ENCODE measurements at regions not wholly inside any gene's neighbourhood (a gene's known extent, or its start where the extent isn't known, plus 50 kb on each side); places are given as distances from the start of the nearest gene placed in this dataset.

- intact Hi-C loops (cut with micrococcal nuclease), result no loop called here
- no peaks in the 10 kb centered on the region for H3K9me3 ChIP-seq (ENCODE audit: control insufficient read depth, insufficient read depth, low read length)
- DNase-seq, result no peak
- H3K23ac ChIP-seq (ENCODE audit: low read depth, low read length), result peak overlapping the region; percentile 29; the same call in 1 of the 2 replicates
- dilution Hi-C loops (cut with HindIII; ENCODE audit: low sequenced_read_pairs, unreplicated experiment), result no loop called here
- peaks cover 41% of the 10 kb centered on the region for H3K4me1 ChIP-seq (ENCODE audit: control insufficient read depth, insufficient read depth, low read length)
- H2AK5ac ChIP-seq (ENCODE audit: low read depth, low read length), result peak overlapping the region; percentile 92
- in situ Hi-C loops (cut with MboI; ENCODE audit: low sequenced_read_pairs), result no loop called here
- no peak overlapping the region for H3K9ac ChIP-seq (ENCODE audit: low read depth, low read length)
- no peak overlapping the region for H2BK5ac ChIP-seq (ENCODE audit: low read depth, low read length, poor library complexity, severe bottlenecking)
- H2AK9ac ChIP-seq (replicated peaks; ENCODE audit: low read depth, low read length, poor library complexity), result no peak overlapping the region
- 0 out of 4 replicates have a peak, but pooled peaks cover 0 to 5% of the 10 kb centered on the region in 2 experiments for H3K79me1 ChIP-seq (ENCODE audit: low read depth in 1 of 2, low read length in 2 of 2)
- peak overlapping the region; percentile 86; the same call in 1 of the 2 replicates for H3K27ac ChIP-seq (ENCODE audit: insufficient read depth, low read length)
- H3K4ac ChIP-seq (ENCODE audit: low read depth, low read length), result peak overlapping the region; percentile 73
- peak overlapping the region; percentile 38 for H4K91ac ChIP-seq (ENCODE audit: insufficient read depth, low read depth, low read length)
- WGBS, 2 experiments (ENCODE audit: extremely low coverage in 2 of 2, insufficient read length in 1 of 2), result no CpG with 5 or more reads among the region's 5 CpGs
- CTCF ChIA-PET, result no interaction called here
- H4K5ac ChIP-seq (ENCODE audit: low read depth, low read length), result peak overlapping the region; percentile 67; the same call in 1 of the 2 replicates
- peaks cover 34% of the 10 kb centered on the region for H3K9me1 ChIP-seq (ENCODE audit: insufficient read depth, low read length)
- peak overlapping the region in 1 of 2 experiments; percentile 51; a peak in 1 of 4 replicates for H4K8ac ChIP-seq (ENCODE audit: low read depth in 2 of 2, low read length in 2 of 2)
- POLR2A ChIA-PET (ENCODE audit: unreplicated experiment), result no interaction called here
- no peak for TF ChIP-seq BHLHE40 (IDR thresholded peaks at IDR 0.05; ENCODE audit: low read depth, low read length)
- H3K36me3 ChIP-seq (ENCODE audit: control insufficient read depth, insufficient read depth, low read length), result no peaks in the 10 kb centered on the region
- peak overlapping the region; percentile 87 for H2BK120ac ChIP-seq (ENCODE audit: low read depth, low read length)
- H3K14ac ChIP-seq (replicated peaks; ENCODE audit: low read depth, low read length), result peak overlapping the region; percentile 40
- ATAC-seq (ENCODE audit: low read depth), result no peak
- no TSS peak for BruUV-seq (replicated peaks)
- no peaks in the 10 kb centered on the region for H4K20me1 ChIP-seq (ENCODE audit: insufficient read depth, low read length)
- no peaks in the 10 kb centered on the region for H3K27me3 ChIP-seq (ENCODE audit: control insufficient read depth, insufficient read depth, low read length)
- H3K56ac ChIP-seq (ENCODE audit: extremely low read depth, insufficient read depth, low read length), result no peak overlapping the region
- H3K4me2 ChIP-seq (ENCODE audit: low read depth, low read length), result no peak overlapping the region
- no peak overlapping the region for H3K4me3 ChIP-seq (ENCODE audit: insufficient read depth, low read depth, low read length)
- H2BK15ac ChIP-seq (ENCODE audit: low read depth, low read length), result peak overlapping the region; percentile 62; the same call in 2 of the 3 replicates
- H2AFZ ChIP-seq (replicated peaks; ENCODE audit: low read length, poor library complexity), result no peak overlapping the region
- H2BK20ac ChIP-seq (ENCODE audit: low read depth, low read length), result peak overlapping the region; percentile 86
- H3K18ac ChIP-seq (ENCODE audit: low read depth, low read length), result peak overlapping the region; percentile 74
Measured at GRCh38 chr11:10388574-10388973, 66.5 kb upstream of the AMPD3 start.

Measured in IMR-90 (cell line).